IPS-NIHi7 (cell line): ENCODE measurements at regions not wholly inside any gene's neighbourhood (a gene's known extent, or its start where the extent isn't known, plus 50 kb on each side); places are given as distances from the start of the nearest gene placed in this dataset.

ENCODE experiments used
- DNase-seq: peaks from one replicate; pipeline ENCODE4 v3.0.0; 2012; ENCODE audit warnings: mixed read lengths; ENCODE audit errors: extremely low spot score

DNA sequence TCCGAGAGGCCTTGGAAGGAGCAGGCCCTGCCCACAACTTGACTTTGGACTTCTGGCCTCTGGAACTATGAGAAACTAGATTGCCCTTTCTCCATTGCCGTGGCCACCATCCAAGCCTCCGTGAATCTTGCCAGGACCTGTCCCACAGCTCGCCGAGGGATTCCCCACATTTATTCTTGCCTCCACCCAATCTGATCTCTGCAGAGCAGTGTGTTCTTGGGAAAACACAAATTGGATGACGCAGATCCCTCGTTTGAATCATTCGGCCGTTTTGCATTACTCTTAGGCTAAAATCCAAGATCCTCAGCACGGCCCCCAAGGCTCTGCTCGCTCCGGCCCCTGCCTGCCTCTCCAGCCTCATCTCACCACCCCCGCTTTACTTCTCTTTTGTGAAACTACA lies 364.2 kb downstream of the ZNF516 start:
- no peak for DNase-seq

DNA sequence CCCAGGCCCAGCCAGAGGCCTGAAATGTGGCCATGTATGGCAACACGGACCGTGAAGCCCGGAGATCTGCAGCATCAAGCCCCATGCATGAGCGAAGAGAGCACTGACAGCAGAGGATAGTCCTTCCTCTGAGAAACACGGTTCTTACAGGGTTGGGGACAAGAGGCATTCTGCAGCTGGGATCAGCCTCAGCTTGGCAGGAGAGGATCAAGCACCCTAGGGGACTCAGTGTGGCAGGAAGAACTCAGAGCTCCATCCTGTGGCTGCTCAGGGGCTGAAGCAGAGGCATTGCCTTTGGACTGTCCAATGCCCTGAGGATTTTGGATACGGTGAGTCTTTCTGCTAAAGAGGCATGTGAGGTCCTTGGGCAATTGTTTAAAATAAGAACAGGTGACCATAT lies 368.7 kb downstream of the ZNF516 start:
- DNase-seq, result peak; percentile 59

DNA sequence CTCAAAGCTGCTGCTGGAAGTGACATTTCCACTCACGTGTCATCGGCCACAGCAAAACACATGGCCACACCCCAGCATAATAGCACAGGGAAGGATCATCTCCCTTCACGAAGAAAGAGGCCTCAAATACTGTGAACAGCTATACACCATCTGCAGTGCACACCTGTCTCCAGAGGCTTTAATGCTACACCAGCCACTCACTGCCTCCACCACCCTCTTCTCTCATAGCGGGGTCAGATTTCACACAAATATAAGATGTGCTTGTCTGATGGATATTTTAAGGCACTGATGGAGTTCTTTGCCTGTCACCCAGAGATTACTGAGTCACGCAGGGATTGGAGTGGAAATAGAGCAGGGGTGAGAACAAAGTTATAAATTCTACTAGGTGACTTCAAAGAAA lies 374.0 kb downstream of the ZNF516 start:
- no peak for DNase-seq

DNA sequence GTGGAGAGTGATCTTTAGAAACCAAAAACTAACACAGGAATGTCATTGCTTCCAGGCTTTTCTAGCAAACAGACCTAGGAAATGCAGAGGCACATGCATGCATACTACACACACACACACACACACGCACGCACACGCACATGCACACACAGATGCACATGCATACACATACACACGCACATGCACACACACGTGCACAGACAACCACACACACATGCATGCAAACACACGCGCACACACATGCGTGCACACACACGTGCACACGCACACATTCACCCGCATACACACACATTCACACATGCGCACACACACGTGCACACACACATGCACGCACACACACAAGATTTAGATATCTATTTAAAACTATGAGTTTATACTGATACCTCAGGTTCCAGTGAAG lies 379.5 kb downstream of the ZNF516 start:
- no peak for DNase-seq

DNA sequence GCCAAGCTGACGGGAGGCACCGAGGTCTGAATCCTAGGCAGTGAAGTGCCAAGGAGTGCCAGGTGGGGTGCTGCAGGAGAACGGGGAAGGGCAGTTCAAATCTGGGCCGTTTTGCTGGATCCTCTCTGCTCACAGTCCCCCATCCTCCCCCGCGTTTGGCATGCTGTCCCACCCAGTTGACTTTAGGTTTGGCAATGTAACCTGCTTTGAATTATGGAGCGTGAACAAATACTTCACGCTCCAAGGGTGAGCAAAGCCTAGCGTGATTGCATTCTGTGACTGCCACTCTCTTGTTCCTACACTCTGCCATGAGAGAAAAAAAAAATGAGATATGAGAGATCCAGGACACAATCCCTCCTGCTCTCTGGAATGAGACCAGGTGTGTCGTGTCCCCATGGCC lies 381.9 kb downstream of the ZNF516 start:
- no peak for DNase-seq

DNA sequence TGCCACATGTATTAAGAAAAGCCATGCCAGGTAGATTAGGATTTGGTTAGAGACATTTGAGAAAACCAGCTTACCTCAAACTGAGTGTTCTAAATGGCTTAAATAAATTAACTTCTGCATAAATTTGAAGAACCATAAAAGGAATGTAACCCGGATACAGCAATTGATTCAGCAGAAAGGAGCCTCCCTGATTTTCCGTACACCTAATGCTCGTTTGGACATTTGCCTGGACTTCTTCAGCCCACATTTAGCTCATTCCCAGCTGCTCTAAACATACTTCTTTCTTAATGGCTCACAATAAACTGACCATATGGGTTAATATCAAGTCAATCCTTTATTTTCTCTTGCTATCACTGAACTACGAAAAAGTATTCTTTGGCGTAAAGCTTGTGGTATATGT lies 392.4 kb downstream of the ZNF516 start:
- DNase-seq, result no peak

DNA sequence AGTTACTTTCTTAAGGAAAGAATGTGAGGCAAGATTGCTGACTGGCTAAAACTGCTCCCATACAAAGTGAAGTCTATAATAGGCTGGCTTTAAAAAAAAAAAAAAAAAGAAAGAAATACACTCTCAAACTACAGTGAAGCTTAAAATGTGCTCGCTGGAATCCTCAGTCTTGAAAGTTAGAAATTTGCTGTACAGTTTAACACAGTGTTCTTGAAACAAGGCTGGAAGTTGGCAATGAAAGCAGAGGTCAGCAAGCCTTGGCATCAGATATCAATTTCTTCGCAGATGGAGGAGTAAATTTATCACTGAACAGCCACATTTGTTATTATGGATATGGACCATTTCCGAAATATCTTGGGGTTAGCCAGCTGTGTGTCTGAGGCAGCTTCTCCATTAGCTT lies 392.9 kb downstream of the ZNF516 start:
- DNase-seq, result no peak

DNA sequence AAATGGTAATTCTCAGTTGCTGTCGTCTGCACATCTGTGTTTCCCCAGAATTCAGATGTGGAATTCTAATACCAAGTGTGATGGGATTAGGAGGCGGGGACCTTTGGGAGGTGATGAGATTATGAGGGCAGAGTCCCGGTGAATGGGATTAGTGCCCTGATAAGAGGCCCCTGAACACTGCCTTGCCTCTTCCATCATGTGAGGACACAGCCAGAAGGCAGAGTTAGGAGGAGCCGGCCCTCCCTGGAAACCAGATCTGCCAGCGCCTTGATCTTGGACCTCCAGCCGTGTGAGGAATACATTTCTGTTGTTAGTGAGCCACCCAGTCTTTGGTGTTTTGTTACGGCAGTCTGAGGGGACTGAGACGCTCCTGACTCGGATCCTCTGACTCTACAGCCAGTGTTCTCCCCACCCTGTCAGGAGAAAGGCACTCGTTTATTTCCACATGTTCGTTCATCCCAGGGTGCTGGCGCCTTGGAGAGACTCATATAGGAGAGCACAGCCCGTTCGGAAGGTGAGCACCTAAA lies 395.0 kb downstream of the ZNF516 start:
- no peak for DNase-seq

DNA sequence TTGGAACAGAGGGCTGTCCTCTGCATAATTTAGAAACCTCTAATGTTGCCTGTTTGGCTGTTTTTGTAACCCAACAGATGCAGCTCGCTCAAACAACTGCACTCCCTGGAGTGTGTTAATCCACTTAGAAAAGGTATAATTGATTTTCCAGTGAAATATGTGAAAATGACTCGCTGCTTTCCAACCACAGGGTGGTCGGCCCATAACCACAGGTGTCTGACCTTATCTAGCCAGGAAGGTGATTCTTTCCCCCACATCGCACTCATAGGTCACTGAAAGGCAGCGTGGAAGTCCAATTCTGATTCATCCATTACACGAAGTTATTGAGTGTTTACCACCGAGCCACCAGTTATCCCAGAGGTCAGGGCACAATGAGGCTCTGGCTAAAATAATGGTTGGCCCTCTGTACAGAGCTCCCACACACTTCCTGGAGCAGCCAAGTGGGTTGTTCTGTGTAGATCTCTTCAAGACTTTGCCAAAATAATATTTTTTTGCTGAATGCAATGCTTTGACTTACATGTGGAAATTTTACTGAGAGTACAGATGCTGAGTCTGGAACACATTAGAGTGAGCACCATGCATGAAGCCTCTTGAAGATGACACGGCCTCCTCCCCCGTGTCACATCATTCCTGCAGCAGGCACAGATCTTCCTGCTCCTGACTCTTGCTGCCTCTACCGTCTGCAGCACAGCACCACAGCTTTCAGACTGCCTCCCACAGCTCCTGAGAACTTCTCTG lies 396.2 kb downstream of the ZNF516 start:
- no peak for DNase-seq

DNA sequence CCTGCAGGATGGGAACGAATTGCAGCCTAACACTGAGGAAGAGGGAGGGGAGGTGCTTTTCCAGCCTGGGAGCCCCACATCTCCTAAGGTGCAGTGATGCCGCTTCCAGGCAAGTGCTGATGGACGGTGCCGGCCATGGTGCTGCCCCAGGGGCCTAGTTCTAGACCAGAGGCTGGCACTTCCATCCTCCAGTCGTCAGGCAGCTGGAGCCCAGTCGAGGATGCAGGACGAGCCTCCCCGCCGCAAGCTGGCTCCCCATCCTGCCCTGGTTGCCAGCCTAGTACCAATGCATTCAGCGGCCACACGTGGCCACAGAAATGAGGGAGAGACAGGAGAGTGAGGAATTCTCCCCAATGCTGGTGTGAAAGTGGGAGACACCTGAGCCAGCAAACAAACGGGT lies 413.5 kb downstream of the ZNF516 start:
- DNase-seq, result no peak

DNA sequence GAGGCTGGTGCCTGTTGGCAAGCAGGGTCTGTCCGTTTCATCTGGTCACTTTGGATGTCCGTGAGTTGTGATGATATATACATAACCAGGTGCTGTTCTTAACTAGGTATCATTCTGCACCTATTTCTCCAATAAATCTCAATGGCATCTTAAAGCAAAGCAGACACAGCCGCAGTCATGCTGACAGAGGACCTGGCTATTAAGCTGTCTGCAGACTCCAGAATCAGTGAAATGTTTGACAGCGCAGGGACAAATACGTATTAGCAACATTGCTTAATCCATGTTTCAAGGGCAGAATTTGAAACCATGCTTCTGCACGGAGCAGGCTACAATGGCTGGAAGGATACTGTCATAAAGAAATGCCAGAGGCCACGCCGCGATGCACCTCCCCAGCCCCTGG lies 414.6 kb downstream of the ZNF516 start:
- DNase-seq, result no peak

DNA sequence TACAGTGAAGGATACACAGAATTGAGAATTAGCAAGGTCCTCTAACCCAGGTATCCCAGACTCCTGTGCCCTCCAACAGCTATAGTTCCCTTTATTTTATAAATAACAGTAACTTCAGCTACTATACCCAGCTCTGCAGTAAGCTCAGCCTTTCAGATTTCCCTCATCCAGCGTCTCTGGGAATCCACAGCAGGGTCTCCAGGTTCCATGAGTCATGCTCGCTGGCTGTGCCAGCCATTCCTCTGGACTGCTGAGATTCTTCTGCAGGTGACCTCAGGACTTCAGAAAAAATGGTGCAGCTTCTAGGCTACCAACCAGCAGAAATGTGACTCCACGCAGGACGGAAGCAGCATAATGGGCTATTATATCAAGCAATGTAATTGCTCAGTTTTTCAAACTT lies 419.3 kb downstream of the ZNF516 start:
- DNase-seq, result no peak

DNA sequence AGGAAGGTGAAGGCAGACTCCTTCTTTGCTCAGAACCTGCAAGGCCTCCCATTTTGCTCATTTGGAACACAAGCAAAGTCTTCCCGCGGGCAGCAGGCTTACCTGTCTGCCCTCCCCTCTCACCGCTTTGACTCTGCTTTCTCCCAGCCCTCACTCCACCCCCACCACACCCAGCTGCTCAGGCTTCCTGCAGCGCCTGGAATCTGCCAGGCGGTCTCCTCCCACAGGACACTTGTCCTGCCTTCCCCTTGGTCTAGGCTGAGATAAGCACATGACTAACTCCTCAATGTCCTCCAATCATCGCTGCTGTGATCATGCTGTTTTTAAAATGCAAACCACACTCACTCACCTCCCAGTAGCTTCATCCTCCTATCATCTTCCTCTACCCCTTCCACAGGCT lies 430.0 kb downstream of the ZNF516 start:
- DNase-seq, result peak; percentile 92

DNA sequence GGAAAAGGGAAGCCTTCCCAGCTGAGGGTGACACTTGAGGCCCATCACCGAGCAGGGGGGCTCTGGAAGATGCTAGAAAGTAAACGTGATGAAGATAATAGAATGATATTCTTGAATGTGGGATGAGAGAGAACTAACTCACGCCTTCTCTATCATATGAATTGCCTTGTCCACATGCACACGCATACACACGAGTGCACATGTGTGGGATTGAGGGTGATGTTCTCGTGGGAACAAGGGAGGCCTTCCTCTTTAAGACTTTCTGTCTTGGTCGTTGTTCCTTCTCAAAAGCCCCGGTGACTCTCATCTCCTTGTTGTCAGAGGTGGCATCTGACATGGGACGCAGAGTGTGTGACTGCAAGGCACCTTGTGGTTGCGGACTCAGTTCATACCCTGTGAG lies 436.9 kb downstream of the ZNF516 start:
- no peak for DNase-seq

DNA sequence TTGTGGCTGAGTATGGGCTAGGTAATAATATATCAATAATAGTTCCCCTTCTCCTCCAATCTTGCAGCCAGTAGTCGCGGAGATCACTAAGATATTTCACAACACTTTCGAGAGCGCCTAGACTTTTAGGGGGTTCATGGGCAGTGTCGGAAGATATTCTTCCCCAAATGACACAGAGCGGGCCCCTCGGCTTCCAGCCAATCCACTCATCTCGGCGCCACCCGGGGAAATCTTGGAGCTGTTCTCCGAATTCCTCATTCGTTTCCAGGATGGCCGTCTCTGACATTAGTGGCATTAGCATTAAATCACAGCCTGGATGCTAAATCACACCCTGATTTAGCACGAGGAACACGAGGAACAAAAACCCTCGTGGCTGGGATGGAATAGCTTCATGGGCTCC lies 437.7 kb downstream of the ZNF516 start:
- DNase-seq, result no peak

DNA sequence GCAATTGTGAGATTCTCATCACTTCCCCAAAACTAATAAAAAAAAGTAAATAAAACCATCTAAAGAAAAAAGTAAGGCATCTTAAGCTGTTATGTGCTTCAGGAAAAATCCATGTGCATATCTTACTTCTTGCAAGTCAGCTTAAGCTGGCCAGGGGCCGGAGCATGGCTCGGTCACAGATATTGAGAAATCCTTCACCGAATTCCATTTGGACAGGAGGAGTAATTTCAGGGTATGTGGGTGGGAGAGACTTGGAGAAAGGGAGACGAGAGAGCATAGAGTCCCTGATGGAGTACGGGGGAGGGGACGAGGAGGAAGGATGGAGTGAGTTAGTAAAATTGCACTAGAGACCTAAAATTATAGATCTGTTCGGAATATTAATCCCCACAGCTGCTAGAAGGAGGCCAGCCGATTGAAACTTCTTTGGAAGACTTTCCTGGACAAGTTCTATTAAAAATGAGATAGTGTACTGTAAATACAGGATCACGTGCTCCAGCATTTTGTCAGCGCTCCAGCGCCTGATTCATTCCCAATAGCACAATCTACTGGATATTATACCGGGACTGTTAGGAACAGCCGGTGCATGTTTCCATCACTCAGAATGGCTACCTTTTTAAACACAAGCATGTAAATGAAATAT lies 438.5 kb downstream of the ZNF516 start:
- no peak for DNase-seq

DNA sequence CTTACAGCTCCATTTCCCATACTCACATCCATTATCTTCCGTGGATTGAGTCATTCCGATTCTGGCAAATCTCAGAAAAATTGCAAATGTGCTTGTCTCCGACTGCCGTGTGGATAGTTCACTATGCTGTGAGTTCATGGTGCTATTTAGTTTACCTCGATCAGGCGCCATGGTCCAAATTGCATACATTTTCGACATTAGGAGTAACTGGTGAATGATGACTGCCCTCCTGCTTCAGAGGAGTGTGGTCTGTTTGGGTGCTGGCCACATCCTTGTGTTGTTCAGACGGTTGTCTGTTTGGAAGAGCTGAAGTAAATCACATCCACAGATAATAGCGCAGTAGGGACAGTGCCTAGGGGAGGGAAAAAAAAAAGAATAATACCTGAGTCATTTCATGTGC lies 439.5 kb downstream of the ZNF516 start:
- DNase-seq, result no peak

DNA sequence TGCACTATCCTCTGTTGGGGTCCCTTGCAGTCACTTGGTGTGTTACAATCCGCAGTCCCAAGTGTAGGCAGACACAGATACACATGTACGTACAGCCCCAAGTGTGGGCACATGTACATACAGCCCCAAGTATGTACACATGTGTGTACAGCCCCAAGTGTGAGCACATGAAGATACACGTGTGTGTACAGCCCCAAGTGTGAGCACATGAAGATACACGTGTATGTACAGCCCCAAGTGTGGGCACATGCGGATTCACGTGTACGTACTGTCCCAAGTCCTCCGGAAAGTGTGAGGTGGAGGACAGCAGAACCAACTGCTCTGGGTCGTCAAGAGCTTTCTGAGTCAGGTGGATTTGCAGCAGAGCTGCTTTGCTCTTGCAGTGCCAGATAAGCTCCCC lies 440.0 kb downstream of the ZNF516 start:
- DNase-seq, result no peak

DNA sequence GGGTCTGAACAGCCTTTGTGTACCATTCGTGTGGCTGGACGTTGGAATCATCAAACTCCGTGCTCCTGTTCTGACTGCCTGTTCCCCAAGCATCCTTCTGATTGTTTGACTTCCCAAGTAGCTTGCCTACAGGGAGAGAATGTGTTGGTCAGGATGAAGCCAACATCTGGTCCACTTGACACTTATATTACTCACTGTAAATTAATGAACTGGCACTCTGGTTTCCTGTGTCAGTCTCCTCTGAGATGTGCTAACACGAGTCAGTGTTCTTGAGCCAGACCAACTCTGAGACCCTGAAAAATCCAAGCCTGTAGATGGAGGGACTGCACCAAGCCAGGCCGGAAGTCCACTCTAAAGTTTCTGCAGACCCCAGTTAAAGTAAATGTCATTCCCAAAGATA lies 440.9 kb downstream of the ZNF516 start:
- no peak for DNase-seq

DNA sequence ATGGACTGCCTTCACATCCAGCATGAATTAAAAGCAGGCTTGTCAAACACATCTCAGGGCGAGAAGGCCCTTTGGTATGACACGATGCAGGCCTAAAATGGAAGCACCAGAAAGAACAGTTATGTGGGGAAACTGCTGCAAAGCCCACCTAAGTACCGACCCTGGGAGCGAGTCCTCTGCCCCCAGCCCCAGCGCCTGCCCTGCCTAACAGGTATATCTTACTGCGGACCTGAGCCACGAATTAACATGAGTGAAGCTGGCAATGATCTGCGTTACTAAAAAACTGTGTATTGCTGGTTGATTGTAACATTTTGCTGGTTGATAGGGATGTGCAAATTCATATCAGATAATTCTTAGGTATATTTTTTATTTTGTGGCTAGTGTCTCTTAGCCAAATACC lies 441.5 kb downstream of the ZNF516 start:
- no peak for DNase-seq

DNA sequence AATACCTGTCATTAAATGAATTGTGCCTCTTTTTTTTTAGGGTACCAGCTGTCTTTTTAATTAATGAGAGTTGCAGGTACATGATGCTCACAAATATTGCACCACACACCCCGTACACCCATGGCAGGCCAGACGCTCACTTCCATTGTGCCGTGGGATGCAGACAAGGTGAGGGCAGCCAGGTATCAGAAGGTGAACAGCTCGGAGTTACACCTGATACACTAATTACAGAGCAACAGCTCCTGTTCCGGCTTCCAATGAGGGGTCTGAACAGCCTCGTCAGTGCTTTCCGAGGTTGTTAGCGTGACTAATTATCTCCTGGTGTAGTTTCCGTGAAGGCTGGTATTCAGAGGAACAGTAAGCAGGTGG lies 442.8 kb downstream of the ZNF516 start:
- no peak for DNase-seq

DNA sequence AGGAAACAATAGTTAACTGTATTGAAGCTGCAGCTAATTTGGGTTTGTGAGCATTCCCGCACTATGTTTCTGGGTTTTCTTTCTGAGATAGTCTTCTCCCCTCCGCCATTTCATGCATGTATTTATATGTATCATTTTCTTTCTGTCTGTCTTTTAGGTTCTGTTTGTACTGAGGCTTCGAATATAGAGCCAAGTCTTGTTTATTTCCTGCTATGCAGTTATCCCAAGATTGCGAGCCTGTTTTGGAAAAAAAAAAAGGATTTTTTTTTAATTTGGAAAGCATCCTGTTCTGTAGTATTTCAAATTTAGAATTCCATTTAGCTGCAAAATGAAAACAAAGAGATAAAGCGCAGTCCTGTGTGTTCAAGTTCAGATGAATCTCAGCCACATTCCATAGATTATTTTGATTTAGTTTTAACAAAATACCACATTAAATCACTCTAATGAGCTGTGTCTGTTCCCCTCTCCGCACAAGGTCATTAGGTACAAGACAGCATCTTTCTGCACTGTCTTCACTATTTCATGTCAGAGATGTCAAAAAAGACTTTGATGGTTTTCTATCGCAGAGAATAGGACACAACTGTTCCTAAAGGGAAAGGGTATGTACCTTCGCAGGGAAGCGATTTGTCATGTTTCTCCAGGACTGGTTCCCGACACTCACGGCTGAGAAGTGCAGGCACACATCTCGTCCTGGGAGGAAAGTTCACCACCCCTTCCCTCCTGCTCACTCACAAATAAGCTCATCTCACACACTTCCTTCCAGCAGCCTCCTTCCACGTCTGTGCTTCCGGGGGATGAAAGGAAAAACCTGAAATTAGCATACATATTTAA lies 443.4 kb downstream of the ZNF516 start:
- no peak for DNase-seq

DNA sequence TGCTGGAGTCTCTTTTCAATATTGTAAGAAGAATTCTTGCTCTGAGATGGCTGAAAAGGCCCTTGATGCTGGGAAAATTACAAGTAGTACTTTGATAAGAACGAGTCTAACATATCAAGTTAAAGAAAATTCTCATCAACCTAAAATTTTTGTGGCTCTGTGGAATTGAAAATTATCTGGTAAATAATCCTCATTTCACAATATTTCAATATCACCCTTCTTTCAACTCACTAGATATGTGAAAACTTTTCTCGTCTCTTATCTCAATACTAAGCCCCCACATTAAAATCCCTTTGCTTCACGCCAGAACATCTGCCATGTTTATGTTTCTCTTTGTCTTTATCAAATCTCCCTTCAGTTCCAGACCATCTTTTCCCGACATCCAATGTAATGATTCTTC lies 448.8 kb downstream of the ZNF516 start:
- no peak for DNase-seq
